ENCODE measurements at regions not wholly inside any gene's neighbourhood (a gene's known extent, or its start where the extent isn't known, plus 50 kb on each side); places are given as distances from the start of the nearest gene placed in this dataset.

- no peak for TF ChIP-seq CTCF (IDR thresholded peaks at IDR 0.05; ENCODE audit: low read depth, low read length)
- no peak for TF ChIP-seq MAX (IDR thresholded peaks at IDR 0.05; ENCODE audit: low read depth, low read length)
Measured at GRCh38 chr3:156017352-156018030, 102.9 kb upstream of the KCNAB1 start.
